Activated CD4-positive, alpha-beta T cell treated with anti-CD3 and anti-CD28 coated beads, Interleukin-2, amount 10 ng/mL, durations not matched to agents 24 days and 14 days (primary cell): ENCODE measurements at regions not wholly inside any gene's neighbourhood (a gene's known extent, or its start where the extent isn't known, plus 50 kb on each side); places are given as distances from the start of the nearest gene placed in this dataset.

Source experiments
- DNase-seq: peaks from one replicate; pipeline ENCODE4 v3.0.0; 2022
- H3K27ac Mint-ChIP-seq: one replicate; pipeline ENCODE4 v1.8.0; 2022; ENCODE audit warnings: mild to moderate bottlenecking, mixed read lengths
- H3K27me3 Mint-ChIP-seq: one replicate; pipeline ENCODE4 v1.8.0; 2022; ENCODE audit warnings: mixed read lengths
- H3K36me3 Mint-ChIP-seq: one replicate; pipeline ENCODE4 v1.8.0; 2022; ENCODE audit warnings: low read depth, mild to moderate bottlenecking, mixed read lengths
- H3K4me1 Mint-ChIP-seq: one replicate; pipeline ENCODE4 v1.8.0; 2021; ENCODE audit warnings: mixed read lengths
- H3K4me3 Mint-ChIP-seq: one replicate; pipeline ENCODE4 v1.8.0; 2022; ENCODE audit warnings: mild to moderate bottlenecking, moderate library complexity, mixed read lengths
- H3K9me3 Mint-ChIP-seq: one replicate; pipeline ENCODE4 v1.8.0; 2021; ENCODE audit warnings: mixed read lengths
- intact Hi-C: fragments of 100-400 bp; cut with micrococcal nuclease; formaldehyde crosslinking; loops from one replicate; pipeline ENCODE4 v1.15.1; 2023

DNA sequence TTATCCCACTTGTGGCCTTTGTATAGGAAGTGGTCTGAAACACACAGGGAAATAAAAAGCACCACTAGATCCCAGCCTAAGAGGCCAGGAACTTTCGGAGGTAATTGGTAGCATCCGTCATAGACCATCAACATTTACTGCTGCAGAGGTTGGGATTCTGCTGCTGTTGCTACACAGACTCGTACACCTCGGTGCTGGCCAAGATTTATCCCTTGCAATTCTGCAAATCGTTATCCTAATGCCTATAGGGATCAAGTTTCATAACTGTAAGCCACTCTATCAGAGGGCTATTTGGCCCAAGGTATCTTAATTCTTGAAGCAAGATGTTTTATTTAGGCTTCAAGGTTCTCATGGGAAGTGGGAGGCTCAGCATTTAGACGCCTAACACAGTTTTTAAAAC is 913.6 kb downstream of the GALC start:
- Mint-ChIP-seq H3K36me3 (no peaks in the 10 kb centered on the region), H3K27ac (no peak overlapping the region), H3K27me3 (no peaks in the 10 kb centered on the region), H3K4me1 (no peaks in the 10 kb centered on the region), H3K9me3 (no peaks in the 10 kb centered on the region), H3K4me3 (no peak overlapping the region)
- intact Hi-C loops = no loop called here
- no peak for DNase-seq

DNA sequence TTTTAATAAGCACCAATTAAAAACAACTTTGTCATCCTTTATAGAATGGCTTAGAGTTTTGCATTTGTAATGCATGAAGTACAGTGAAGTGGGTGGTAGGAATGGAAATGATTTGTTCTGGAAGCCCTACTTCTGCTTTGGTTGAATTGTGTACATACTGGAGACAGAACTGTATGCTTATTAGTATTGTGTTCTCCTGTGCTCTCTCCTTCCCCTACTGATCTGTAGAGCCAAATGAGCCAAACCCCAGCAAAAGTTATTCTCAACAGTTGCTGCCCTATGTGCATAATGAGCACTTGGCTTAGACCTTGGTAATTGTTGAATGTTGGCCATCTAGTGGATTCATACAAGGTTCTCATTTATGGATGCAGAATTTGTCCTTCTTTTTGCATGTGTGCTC is 916.1 kb downstream of the GALC start:
- no peak overlapping the region for H3K4me3 Mint-ChIP-seq
- intact Hi-C loops = no loop called here
- H3K36me3 Mint-ChIP-seq = no peaks in the 10 kb centered on the region
- DNase-seq = no peak
- H3K27me3 Mint-ChIP-seq = no peaks in the 10 kb centered on the region
- H3K4me1 Mint-ChIP-seq = no peaks in the 10 kb centered on the region
- H3K9me3 Mint-ChIP-seq = no peaks in the 10 kb centered on the region
- H3K27ac Mint-ChIP-seq = no peak overlapping the region

DNA sequence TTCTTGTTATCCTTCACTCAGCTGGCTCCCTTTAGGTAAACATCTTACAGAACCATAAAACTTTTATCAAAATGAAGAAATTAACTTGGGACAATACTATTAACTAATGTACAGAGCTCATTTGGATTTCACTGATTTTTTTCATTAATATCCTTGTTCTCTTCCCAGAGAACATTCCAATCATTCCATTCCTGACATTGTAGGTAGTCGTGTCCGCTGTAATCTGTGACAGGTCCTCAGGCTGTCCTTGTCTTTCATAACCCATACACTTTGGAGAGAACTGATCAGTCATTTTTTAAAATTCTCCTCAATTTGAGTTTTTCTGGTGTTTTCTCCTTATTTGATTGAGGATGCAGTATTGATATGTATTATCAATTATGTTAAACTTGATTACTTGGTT is 916.8 kb downstream of the GALC start:
- no peaks in the 10 kb centered on the region for H3K27me3 Mint-ChIP-seq
- no peaks in the 10 kb centered on the region for H3K9me3 Mint-ChIP-seq
- intact Hi-C loops = no loop called here
- no peak overlapping the region for H3K27ac Mint-ChIP-seq
- no peaks in the 10 kb centered on the region for H3K36me3 Mint-ChIP-seq
- DNase-seq = no peak
- no peak overlapping the region for H3K4me3 Mint-ChIP-seq
- no peaks in the 10 kb centered on the region for H3K4me1 Mint-ChIP-seq

DNA sequence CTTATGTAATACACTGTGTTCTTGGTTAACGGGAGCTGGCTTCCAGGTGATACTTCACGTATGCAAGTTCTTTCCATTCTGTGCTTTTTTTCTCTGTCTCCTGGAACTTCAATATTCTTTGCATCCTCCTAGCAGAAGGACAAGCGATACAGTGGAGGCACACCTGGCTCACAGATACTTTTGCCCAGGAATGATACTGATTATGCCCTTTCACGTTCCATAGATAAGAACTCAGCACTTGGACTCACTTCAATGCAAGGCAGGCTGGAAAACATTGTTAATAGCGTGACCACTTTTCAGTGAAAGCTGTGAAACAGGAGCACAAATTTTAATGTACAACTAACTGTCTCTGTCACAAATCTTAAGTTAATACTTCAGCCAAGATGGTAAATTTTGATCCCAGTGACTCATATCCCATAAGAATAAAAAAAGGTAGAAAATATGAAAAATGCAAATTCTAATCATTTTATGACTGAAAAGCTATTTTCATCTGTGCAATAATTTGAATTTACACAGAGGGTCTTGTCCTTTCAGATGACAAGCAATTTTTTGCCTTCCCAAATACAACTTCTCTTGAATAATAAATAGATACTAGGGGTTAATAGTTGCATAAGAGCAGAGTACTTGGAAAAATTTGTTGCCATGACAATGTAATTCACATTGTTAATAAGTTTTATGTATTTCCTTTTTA is 919.0 kb downstream of the GALC start:
- no peak for DNase-seq
- intact Hi-C loops = no loop called here
- no peak overlapping the region for H3K4me3 Mint-ChIP-seq
- no peaks in the 10 kb centered on the region for H3K9me3 Mint-ChIP-seq
- no peaks in the 10 kb centered on the region for H3K4me1 Mint-ChIP-seq
- no peaks in the 10 kb centered on the region for H3K36me3 Mint-ChIP-seq
- H3K27me3 Mint-ChIP-seq = no peaks in the 10 kb centered on the region
- H3K27ac Mint-ChIP-seq = no peak overlapping the region

DNA sequence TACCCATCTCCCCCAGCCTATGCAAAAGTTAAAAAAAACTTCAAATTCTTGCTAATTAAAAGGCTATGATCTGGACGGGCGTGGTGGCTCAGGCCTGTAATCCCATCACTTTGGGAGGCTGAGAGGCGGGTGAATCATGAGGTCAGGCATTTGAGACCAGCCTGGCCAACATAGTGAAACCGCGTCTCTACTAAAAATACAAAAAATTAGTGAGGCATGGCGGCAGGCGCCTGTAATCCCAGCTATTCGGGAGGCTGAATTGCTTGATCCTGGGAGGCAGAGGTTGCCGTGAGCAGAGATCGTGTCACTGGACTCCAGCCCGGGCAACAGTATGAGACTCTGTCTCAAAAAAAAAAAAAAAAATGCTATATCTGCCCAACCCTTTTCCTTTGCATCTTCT is 925.4 kb downstream of the GALC start:
- Mint-ChIP-seq H3K4me3 (no peak overlapping the region), H3K4me1 (no peaks in the 10 kb centered on the region), H3K9me3 (no peaks in the 10 kb centered on the region), H3K27ac (no peak overlapping the region), H3K27me3 (no peaks in the 10 kb centered on the region), H3K36me3 (no peaks in the 10 kb centered on the region)
- DNase-seq = no peak
- intact Hi-C loops = no loop called here

DNA sequence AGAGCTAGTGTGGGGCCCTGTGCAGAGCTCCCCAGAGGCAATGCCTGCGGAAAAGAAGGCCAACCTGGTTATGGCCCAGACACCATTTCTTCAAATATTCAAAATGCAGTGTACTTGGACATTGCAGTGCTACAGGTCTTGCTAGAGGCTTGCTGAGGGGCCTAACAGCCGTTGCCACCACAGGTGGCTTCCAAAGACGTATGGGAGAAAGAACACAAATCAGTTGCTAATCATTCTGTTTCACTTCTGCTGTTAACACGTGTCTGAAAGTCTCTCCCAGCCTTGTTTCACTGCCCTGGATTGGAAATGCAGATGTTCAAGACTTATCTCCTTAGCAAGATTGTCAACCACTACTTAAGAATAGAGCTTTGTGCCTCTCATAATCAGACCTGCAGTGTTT is 925.9 kb downstream of the GALC start:
- Mint-ChIP-seq H3K9me3 (no peaks in the 10 kb centered on the region), H3K4me3 (no peak overlapping the region), H3K36me3 (no peaks in the 10 kb centered on the region), H3K27ac (no peak overlapping the region), H3K4me1 (no peaks in the 10 kb centered on the region), H3K27me3 (no peaks in the 10 kb centered on the region)
- DNase-seq = no peak
- intact Hi-C loops = no loop called here

DNA sequence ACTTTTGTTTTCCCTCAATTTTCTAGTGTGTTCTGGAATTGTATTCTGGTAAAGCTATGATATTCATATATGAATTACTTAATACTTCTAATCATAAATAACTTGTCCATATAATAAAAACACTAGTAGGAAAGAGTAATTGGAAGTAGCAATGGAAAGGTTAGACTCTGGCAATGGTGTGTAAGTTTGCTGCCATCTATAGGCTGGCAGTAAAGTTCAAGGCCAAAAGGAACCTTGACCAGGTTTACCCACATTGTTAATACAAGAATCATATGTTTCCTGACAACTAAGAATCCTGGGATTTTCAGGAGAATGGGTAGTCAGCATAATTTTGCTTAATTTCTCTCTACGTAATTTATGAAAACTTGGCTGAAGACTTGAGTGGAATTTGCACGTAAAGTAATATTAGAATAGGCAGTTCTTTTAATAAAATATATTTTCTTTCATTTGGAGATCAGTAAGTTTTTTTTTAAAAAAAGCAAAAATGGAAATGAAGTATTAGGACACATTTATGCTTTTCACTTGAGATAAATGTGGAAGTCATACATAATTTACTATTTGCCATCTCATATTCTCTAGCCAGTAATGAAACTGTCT is 926.7 kb downstream of the GALC start:
- Mint-ChIP-seq H3K27me3 (no peaks in the 10 kb centered on the region), H3K4me3 (no peak overlapping the region), H3K27ac (no peak overlapping the region), H3K36me3 (no peaks in the 10 kb centered on the region), H3K9me3 (no peaks in the 10 kb centered on the region), H3K4me1 (no peaks in the 10 kb centered on the region)
- intact Hi-C loops = no loop called here
- DNase-seq = no peak

DNA sequence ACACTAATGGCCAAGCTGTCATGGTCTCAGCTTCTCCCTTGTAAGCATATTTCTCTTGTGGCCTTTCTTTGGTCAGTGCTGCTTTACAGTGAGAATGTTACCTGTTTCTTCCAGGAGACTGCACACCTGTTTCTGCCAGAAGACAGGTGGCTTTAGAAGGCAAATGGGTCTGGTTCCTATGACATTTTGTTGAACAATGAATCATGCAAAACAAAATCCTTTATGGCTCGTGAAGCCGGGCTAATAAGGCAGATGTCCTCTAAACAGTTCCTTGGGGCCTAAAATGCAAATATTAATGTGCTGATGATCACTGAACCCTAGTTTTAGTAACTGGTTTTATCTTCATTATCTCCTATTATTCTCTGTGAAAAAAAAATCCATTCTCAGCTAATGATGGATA is 927.6 kb downstream of the GALC start:
- Mint-ChIP-seq H3K27ac (no peak overlapping the region), H3K4me1 (no peaks in the 10 kb centered on the region), H3K4me3 (no peak overlapping the region), H3K27me3 (no peaks in the 10 kb centered on the region), H3K9me3 (no peaks in the 10 kb centered on the region), H3K36me3 (no peaks in the 10 kb centered on the region)
- no peak for DNase-seq
- intact Hi-C loops = no loop called here

DNA sequence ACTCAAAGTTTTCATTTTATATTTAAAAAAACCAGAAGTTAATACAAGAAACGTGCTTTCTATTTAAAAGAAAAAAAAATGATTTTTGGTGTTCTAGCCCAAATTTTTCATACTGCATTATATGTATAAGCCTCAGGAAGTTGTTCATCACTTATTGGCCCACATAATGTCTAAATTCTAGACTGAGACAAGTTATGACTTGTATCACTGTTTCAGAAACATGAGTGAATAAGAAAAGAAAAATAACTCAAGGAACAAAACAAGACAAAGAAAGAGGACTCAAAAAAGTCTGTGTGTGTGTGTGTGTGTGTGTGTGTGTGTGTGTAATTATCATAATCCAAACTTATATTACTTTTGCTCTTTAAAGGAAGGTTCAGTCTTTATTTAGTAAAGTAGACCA is 929.8 kb downstream of the GALC start:
- Mint-ChIP-seq H3K4me1 (no peaks in the 10 kb centered on the region), H3K4me3 (no peak overlapping the region), H3K36me3 (no peaks in the 10 kb centered on the region), H3K27ac (no peak overlapping the region), H3K9me3 (no peaks in the 10 kb centered on the region), H3K27me3 (no peaks in the 10 kb centered on the region)
- intact Hi-C loops = no loop called here
- DNase-seq = no peak

DNA sequence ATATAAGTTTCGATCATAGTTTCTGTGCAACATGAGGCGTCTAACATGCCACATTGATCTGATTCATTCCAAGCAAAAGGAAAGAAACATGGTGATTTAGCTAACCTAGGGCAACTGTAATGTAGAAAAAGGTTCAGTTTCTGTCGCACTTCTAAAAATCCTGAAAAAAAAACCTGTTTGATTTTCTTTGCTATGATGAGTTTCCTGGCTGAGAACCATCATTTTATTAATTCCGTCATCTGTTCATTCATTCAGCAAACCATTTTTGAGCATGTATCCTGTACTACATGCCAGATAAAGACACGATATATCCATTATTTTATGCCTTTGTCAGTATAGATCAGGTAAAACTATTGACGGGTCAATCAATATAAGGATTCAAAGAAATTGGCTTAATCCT is 932.6 kb downstream of the GALC start:
- DNase-seq = no peak
- intact Hi-C loops = no loop called here
- Mint-ChIP-seq H3K4me1 (no peaks in the 10 kb centered on the region), H3K4me3 (no peak overlapping the region), H3K27ac (no peak overlapping the region), H3K9me3 (no peaks in the 10 kb centered on the region), H3K27me3 (no peaks in the 10 kb centered on the region), H3K36me3 (no peaks in the 10 kb centered on the region)

DNA sequence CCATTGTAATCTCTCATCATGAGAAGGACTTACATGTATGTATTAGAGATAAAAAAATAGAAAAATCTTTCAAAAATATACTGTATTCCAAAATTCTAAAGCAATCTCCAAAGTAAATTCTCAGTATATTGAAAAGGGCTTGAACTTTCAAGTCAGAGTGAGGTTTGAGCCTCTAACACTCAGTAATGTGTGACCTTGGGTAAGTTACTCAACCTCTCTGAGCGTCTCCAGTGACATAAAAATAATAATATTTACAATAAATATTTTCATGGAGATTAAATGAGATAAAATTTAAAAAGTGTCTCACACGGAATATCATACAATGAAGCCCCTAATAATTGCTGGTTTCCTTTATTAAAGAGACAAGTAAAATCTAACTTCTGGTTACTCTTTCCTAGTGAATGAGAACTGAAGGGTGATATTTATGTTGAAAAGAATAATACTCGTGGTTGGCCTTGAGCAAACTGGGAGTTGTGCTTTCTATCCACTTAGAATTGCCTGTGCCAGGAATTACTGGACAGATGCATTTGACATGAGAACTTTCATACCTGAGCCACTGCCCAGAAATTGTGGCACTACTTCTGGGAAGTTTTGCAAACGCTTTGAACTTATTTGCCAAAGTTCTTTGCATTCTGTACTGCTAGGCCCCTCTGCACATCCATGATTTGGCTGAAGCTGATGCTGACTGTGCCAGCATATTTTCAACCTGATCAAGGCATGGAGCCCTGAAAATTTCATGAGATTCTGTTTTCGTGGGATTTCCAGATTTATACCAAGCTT is 933.7 kb downstream of the GALC start:
- intact Hi-C loops = no loop called here
- Mint-ChIP-seq H3K27me3 (no peaks in the 10 kb centered on the region), H3K4me1 (no peaks in the 10 kb centered on the region)

DNA sequence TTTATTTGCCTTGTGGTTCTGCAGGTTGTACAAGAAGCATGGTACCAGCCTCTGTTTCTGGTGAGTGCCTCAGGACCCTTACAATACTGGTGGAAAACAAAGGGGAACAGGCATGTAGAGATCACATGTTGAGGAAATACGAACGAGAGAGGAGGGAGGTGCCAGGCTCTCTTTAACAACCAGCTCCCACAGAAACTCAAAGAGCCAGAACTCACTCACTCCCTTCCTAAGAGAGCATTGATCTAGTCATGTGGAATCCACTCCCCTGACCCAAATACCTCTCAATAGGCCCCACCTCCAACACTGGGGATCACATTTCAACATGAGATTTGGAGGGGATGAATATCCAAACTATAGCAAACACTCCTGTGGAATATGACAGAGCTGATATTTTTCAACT is 938.0 kb downstream of the GALC start:
- Mint-ChIP-seq H3K4me3 (no peak overlapping the region), H3K27ac (no peak overlapping the region), H3K36me3 (no peaks in the 10 kb centered on the region), H3K4me1 (no peaks in the 10 kb centered on the region), H3K9me3 (no peaks in the 10 kb centered on the region), H3K27me3 (no peaks in the 10 kb centered on the region)
- DNase-seq = no peak
- intact Hi-C loops = no loop called here

More for the DNA sequence above, 933.7 kb downstream of the GALC start:
- Mint-ChIP-seq H3K9me3 (no peaks in the 10 kb centered on the region), H3K27ac (no peak overlapping the region), H3K36me3 (no peaks in the 10 kb centered on the region), H3K4me3 (no peak overlapping the region)
- DNase-seq = no peak

DNA sequence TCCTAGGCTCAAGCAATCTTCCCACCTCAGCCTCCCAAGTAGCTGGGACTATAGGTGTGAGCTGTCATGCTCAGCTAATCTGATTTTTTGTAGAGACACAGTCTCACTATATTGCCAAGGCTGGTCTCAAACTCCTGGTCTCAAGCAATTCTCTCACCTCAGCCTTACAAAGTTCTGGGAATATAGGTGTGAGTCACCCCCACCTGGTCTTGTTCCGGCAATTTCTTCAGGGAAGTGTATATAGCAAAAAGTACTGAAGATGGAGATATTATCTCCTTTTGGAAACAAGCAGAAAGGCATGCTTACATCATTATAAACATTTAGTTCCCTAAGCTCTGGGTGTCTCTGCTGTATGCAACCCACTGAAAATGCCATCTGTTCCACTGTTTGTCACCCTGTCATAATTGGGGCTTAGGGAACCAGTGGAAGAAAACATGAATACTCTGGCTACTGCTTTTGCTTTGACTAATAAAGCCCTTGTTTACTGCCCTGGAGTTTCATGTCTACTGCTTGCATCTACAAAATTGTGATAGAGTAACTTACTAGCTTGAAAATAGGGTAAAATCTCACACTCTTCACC is 940.2 kb downstream of the GALC start:
- Mint-ChIP-seq H3K27me3 (no peaks in the 10 kb centered on the region), H3K9me3 (no peaks in the 10 kb centered on the region)

DNA sequence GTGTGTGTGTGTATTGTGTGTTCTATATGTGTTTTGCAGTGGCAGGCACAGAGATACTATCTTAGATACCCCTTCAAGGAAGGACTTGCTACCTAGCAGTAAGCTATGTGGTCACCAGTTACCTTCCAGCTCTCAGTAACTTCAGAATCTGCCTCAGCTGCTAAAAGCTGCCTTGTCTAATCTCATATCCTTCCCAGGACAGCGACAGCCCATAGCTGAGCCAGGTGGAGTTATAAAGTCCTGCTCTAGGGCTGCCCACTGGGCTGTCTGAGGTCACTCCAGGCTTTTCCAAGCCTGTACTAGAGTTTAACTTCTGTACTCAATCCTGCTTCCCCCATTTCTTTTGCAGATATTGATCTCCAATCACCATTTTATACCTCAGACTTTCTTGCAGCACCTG is 942.6 kb downstream of the GALC start:
- no peaks in the 10 kb centered on the region for H3K27me3 Mint-ChIP-seq
- no peak for DNase-seq
- H3K4me1 Mint-ChIP-seq = no peaks in the 10 kb centered on the region
- H3K27ac Mint-ChIP-seq = no peak overlapping the region
- no peaks in the 10 kb centered on the region for H3K36me3 Mint-ChIP-seq
- H3K4me3 Mint-ChIP-seq = no peak overlapping the region
- intact Hi-C loops = no loop called here
- H3K9me3 Mint-ChIP-seq = no peaks in the 10 kb centered on the region

More for the DNA sequence above, 940.2 kb downstream of the GALC start:
- intact Hi-C loops = no loop called here
- no peak overlapping the region for H3K4me3 Mint-ChIP-seq
- no peaks in the 10 kb centered on the region for H3K36me3 Mint-ChIP-seq
- no peak overlapping the region for H3K27ac Mint-ChIP-seq
- H3K4me1 Mint-ChIP-seq = no peaks in the 10 kb centered on the region
- DNase-seq = no peak
